Osteoblast (primary cell): ENCODE measurements at regions not wholly inside any gene's neighbourhood (a gene's known extent, or its start where the extent isn't known, plus 50 kb on each side); places are given as distances from the start of the nearest gene placed in this dataset.

Experiments used
- DNase-seq: peaks from one replicate; pipeline ENCODE4 v3.0.0; 2011; ENCODE audit warnings: low spot score, mixed read lengths; ENCODE audit not compliant: insufficient read length; ENCODE audit errors: missing footprints
- H2AFZ ChIP-seq: 2 replicates; pipeline ENCODE4 v1.6.0; 2011; ENCODE audit warnings: mild to moderate bottlenecking, low read length
- H3K27ac ChIP-seq: 2 replicates; pipeline ENCODE4 v1.5.1; 2011; ENCODE audit warnings: mild to moderate bottlenecking, low read depth, low read length, moderate library complexity
- H3K27me3 ChIP-seq: 2 replicates; pipeline ENCODE4 v1.6.0; 2012; ENCODE audit warnings: mild to moderate bottlenecking, control low read depth, inconsistent platforms, low read length, moderate library complexity; ENCODE audit not compliant: insufficient read depth
- H3K36me3 ChIP-seq: 2 replicates; pipeline ENCODE4 v1.5.1; 2011; ENCODE audit warnings: mild to moderate bottlenecking, low read length, control low read depth, moderate library complexity; ENCODE audit not compliant: insufficient read depth
- H3K4me1 ChIP-seq: 2 replicates; pipeline ENCODE4 v1.5.1; 2011; ENCODE audit warnings: mild to moderate bottlenecking, low read length, control low read depth, moderate library complexity; ENCODE audit not compliant: insufficient read depth
- H3K4me2 ChIP-seq: 2 replicates; pipeline ENCODE4 v1.6.0; 2011; ENCODE audit warnings: mild to moderate bottlenecking, low read length; ENCODE audit not compliant: insufficient read depth
- H3K4me3 ChIP-seq: fragments of 200-600 bp; sonication (generic); 3 replicates; pipeline ENCODE4 v1.5.1; 2012; ENCODE audit warnings: mild to moderate bottlenecking, low read length, inconsistent platforms; ENCODE audit not compliant: insufficient read depth
- H3K79me2 ChIP-seq: 2 replicates; pipeline ENCODE4 v1.6.0; 2012; ENCODE audit warnings: mild to moderate bottlenecking, low read length, control low read depth, inconsistent platforms; ENCODE audit not compliant: insufficient read depth
- H3K9me3 ChIP-seq: 2 replicates; pipeline ENCODE4 v1.5.1; 2011; ENCODE audit warnings: low read depth, low read length, control low read depth
- H4K20me1 ChIP-seq: 2 replicates; pipeline ENCODE4 v1.6.0; 2012; ENCODE audit warnings: mild to moderate bottlenecking, low read length, control low read depth; ENCODE audit not compliant: insufficient read depth
- CTCF ChIP-seq: IDR thresholded peaks from 2 replicates; pipeline ENCODE4 v1.5.1; 2011; ENCODE audit warnings: mild to moderate bottlenecking, low read depth, low read length, moderate library complexity; ENCODE audit errors: extremely low read depth

GRCh38 chr5:3411363-3411762 lies 184.3 kb upstream of the IRX1 start:
- H3K27me3 ChIP-seq = no peaks in the 10 kb centered on the region
- no peaks in the 10 kb centered on the region for H3K4me1 ChIP-seq
- TF ChIP-seq CTCF = no peak
- no peaks in the 10 kb centered on the region for H4K20me1 ChIP-seq
- no peaks in the 10 kb centered on the region for H3K9me3 ChIP-seq
- H3K36me3 ChIP-seq = no peaks in the 10 kb centered on the region
- H2AFZ ChIP-seq = no peak overlapping the region
- no peak for DNase-seq
- no peaks in the 10 kb centered on the region for H3K79me2 ChIP-seq
- no peak overlapping the region for H3K4me2 ChIP-seq
- no peak overlapping the region for H3K4me3 ChIP-seq
- no peak overlapping the region for H3K27ac ChIP-seq

GRCh38 chr5:3401635-3402034 lies 194.0 kb upstream of the IRX1 start:
- no peaks in the 10 kb centered on the region for H3K79me2 ChIP-seq
- DNase-seq = no peak
- no peaks in the 10 kb centered on the region for H4K20me1 ChIP-seq
- H3K4me1 ChIP-seq = no peaks in the 10 kb centered on the region
- H3K27me3 ChIP-seq = no peaks in the 10 kb centered on the region
- H3K9me3 ChIP-seq = peaks cover 2% of the 10 kb centered on the region
- no peak for TF ChIP-seq CTCF
- H3K36me3 ChIP-seq = no peaks in the 10 kb centered on the region
- H3K4me2 ChIP-seq = no peak overlapping the region
- no peak overlapping the region for H3K4me3 ChIP-seq
- H3K27ac ChIP-seq = no peak overlapping the region
- H2AFZ ChIP-seq = no peak overlapping the region

GRCh38 chr5:3400659-3401058 lies 195.0 kb upstream of the IRX1 start:
- Histone ChIP-seq H3K79me2 (no peaks in the 10 kb centered on the region), H3K9me3 (peaks cover 2% of the 10 kb centered on the region), H3K27me3 (no peaks in the 10 kb centered on the region), H3K4me3 (no peak overlapping the region), H3K27ac (no peak overlapping the region), H3K4me2 (no peak overlapping the region), H4K20me1 (no peaks in the 10 kb centered on the region), H3K4me1 (no peaks in the 10 kb centered on the region), H2AFZ (no peak overlapping the region), H3K36me3 (no peaks in the 10 kb centered on the region)
- no peak for DNase-seq
- TF ChIP-seq CTCF = no peak

- no peak for TF ChIP-seq CTCF
- Histone ChIP-seq H3K4me2 (no peak overlapping the region), H3K4me3 (no peak overlapping the region), H3K27ac (no peak overlapping the region), H3K27me3 (no peaks in the 10 kb centered on the region), H3K36me3 (no peaks in the 10 kb centered on the region), H3K79me2 (no peaks in the 10 kb centered on the region), H4K20me1 (no peaks in the 10 kb centered on the region), H2AFZ (no peak overlapping the region), H3K9me3 (no peaks in the 10 kb centered on the region), H3K4me1 (no peaks in the 10 kb centered on the region)
- DNase-seq = peak; percentile 35
These were observed 200.6 kb upstream of the IRX1 start for GRCh38 chr5:3394891-3395599.
